NCI-H2227 treated with DMSO at 0.1 percent for 48 hours (cell line): ENCODE measurements at regions not wholly inside any gene's neighbourhood (a gene's known extent, or its start where the extent isn't known, plus 50 kb on each side); places are given as distances from the start of the nearest gene placed in this dataset.

Experiments
- DNase-seq: peaks from one replicate; lab custom pipeline; 2025; lab: John Stamatoyannopoulos, UW

DNA sequence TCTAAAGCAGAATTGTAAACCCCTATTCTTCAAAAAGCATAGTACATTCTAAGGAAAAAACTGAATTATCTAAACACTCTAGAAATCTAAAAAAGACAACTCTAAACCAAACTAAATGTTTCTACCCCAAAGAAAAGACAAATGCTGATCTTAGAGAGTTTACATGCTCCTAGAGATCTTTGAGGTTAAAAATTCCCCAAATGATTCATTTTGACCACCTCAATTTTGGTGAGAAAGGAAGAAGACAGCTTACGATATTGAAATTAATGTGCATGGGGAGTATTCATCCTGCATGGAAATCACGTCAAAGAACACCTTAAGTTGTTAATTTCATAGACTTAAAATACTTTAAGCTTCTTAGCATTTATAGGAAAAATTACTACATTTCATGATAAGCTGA is 377.8 kb upstream of the RUNX1 start:
- DNase-seq = no peak

DNA sequence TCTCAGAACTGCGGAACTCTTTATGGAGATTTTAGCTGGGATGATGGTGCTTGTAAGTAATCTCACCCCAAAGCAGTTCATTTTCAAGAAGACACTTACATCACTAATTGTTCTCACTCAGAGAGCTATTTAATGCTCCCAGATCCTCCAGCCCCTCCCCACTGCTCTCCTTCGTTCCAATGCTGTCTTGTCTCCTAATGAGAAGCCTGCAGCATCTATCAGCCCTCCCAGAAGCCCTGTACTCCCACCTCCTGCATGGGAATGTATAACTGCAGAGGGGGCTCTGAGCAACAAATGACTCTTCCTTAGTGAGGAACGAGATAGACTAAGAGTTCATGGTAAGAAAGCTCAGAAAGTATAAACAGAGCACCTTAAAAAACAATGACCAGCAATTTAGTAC is 377.4 kb upstream of the RUNX1 start:
- no peak for DNase-seq

DNA sequence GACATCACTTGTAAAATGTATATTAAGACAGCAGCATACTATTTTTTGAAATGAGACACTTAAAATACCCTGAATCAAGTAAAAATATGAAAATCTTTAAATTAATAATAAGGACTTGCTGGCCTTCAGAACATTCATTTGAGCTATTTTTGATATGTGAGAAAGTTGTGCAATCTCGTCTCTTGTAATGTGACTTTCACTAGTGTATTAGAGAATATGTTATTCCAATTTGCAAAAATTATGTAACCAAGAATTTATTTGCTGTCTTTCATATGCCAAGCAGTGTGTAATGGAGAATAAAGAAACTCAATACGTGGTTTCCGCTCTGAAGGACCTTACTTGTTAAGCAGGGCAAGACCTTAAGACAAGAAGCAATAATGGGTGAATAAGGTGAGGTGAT is 375.0 kb upstream of the RUNX1 start:
- no peak for DNase-seq

DNA sequence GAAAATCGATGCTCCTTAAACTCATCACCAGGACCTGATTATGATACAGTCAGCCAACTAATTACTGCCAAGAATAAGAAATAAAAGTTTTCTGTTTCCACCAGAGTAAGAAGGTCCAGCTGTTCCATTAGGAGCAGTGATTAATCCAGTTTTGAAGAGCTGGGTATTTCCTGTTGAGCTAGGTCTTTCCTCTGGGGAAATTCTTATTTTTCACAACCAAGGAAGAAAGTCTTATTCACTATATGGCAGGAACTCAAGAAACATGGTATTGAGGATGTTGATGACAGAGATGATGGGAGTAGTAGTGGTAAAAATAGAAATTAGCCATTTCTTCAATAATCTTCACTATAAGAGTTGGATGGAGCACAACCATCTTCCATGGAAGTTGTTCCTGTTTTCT is 374.6 kb upstream of the RUNX1 start:
- DNase-seq = no peak

DNA sequence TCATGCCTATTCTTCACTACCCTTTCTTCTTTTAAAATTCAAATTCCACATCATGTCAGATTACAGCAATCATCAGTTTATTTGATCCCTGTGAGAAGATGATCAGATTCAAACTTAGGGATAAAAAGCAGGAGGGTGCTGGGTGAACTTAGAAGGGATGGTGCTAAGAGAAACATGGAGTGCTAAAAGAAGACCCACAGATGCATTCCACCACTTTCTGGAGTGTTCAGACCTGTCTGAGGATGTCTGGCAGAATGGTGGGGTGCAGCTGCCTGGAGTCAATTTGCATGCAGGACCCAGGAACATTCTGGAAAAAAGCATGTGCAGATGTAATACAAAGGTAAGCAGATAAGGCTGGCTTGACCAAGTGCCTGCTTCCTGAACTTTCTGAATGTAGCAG is 372.9 kb upstream of the RUNX1 start:
- DNase-seq = no peak

DNA sequence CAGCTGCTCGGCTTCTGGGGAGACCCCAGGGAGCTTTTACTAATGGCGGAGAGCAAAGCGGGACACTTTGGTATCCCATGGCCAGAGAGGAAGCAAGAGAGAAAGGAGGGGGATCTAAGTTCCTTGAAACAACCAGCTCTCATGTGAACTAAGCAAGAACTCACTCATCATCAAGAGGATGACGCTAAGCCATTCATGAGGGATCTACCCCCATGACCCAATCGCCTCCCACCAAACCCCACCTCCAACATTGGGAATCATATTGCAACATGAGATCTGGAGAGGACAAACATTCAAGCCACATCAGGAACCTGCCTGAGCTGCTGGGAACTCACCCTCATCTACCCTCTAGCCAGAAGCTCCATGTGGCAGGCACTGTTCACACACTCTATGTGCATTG is 372.1 kb upstream of the RUNX1 start:
- DNase-seq = no peak

DNA sequence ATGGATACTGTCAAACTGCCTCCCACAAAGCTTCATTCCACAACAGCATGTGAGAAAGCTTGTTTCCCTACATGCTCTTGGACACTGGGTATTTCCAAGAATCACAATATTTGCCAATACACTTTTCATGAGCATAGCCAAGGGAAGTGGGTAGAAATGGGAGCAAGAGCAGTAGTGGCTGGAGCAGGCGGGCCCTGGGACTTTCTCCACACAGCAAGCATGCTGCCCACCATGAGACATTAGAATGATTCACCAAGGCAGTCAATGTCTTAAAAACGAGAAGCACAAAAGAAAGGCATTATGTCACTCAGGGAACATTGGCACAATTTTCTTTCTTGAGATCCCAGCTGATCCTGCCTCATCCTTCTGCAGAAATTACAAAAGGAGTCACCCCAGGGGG is 371.6 kb upstream of the RUNX1 start:
- no peak for DNase-seq

DNA sequence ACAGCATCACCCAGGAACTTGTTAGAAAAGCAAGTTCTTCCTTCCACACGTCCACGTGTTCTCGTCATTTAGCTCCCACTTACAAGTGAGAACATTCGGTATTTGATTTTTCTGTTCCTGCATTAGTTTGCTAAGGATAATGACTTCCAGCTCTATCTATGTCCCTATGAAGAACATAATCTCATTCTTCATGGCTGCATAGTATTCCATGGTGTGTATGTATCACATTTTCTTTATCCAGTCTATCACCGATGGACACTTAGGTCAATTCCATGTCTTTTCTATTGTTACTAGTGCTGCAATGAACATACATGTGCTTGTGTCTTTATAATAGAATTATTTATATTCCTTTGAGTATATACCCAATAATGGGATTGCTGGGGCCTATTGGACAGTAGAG is 368.7 kb upstream of the RUNX1 start:
- DNase-seq = no peak

DNA sequence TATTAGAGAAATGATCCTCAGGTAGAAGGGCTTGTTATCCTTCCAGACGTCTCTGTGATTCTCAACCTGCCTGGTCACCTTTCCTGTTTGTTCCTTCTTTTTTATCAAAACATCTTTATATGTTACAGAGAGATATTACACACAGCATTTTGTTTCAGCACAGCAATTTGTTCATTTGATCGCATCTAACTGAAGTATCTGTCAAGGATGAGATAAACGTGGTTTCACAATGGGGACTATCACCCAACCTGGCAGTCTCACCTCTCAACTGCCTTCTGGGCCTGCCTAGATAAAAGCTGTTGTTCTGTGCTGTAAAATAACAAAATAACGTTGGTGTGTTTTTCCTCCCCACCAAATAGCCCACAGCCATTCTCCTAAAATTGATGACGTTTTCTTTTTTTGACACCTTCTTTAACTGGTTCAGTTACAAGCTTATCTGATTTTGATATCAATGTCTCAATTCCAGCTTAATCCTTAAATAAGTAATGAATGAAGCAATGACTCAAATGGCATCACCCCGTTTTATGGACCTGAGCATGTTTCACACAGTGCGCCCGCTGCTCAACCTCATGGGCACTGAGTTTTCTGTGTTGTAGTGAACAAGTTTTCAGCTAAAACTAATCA is 367.9 kb upstream of the RUNX1 start:
- DNase-seq = no peak

DNA sequence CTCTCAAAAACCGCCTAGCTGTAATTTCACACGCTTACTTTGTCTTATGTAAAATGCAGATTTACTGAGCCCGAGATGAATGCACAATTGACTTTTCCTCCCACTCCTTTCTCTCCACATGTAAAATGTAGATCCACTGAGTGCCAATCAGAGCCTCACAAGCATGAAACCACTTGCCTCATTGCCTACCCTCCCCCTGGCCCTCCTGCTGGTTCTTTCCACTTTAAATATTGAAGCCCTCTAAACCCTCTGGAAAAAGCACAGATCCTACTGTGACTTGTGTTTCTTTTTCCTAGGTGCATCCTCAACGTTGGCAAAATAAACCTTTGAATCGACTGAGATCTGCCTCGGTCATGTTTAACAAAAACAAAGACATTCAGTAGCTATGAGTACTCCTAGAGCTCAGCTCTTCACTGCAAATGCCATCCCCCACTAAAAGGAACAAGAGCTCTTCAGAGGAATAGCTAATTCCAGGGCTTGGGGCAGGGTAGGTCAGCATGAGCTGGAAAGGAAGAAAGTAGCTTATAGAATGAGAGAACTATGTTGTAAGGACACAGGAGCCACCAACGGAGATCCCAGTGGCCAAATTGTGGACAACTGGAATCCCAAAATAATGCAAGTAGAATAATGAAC is 365.5 kb upstream of the RUNX1 start:
- no peak for DNase-seq

DNA sequence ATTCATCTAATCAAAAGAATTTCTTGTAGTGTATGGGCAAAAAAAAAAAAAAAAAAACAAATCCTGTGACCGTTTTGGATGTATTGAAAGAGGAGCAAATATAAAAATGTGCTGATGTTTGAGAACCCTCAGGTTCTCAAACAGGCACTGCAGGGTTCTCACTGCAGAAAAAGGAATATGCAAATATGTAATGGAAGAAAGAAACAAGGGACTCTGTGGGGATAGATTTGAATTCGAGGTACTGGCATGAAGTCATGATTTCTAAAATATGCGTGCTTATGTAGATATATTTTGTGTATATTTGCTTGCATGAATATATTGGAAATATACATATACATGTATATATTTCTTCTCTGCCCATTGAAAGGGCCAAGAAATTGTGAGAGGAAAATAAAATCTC is 365.0 kb upstream of the RUNX1 start:
- no peak for DNase-seq

DNA sequence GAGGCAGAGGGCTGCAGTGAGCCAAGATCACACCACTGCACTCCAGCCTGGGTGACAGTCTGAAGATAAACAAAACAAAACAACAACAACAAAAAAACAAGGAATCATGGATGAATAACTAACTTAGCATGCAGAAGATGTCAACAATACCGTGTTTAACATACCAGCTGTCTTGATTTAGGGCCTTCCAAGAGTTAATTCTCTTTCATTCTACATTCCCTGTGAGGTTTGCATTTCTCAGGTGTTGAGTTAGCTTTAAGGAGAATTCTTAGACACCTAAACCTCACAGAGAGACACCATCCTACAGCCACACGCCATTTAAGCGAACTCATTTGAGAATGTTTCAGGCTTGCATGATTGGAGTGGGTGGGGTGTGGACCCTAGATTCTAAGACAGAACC is 363.1 kb upstream of the RUNX1 start:
- DNase-seq = no peak

DNA sequence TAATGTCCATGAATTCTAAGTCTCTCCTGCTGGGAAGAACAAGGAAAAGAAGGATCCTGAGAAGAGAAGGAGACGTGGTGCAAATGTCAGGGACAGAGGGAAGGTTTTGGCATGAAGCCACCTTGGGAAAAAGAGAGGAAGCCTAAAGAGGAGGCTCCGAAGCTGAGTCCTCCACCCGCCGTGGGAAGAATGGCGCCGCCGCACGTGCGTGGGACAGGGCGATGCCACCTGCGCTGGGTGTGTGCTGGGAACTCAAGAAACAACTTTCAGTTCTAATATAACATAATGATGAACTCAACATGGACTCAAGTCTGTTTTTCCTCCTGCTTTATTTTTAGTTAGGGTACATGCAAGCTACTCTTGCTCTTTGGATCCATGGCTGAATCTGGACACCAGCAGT is 362.3 kb upstream of the RUNX1 start:
- no peak for DNase-seq

DNA sequence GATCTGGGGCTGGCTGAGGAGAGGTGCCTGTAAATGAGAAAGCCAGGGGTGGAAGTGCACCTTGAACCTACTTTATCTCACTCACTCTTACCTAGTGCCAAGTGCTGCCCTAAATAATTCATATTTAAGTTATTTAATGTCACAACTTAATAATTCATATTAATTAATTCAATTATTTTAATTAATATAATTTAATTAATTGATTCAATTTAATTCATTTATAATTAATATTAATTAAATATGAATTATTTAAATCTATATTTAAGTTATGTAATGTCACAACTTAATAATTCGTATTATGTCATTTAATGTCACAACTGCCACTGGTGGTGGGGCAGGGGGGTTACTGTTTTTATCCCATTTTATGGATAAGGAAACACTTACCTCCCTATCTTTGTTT is 361.6 kb upstream of the RUNX1 start:
- no peak for DNase-seq

DNA sequence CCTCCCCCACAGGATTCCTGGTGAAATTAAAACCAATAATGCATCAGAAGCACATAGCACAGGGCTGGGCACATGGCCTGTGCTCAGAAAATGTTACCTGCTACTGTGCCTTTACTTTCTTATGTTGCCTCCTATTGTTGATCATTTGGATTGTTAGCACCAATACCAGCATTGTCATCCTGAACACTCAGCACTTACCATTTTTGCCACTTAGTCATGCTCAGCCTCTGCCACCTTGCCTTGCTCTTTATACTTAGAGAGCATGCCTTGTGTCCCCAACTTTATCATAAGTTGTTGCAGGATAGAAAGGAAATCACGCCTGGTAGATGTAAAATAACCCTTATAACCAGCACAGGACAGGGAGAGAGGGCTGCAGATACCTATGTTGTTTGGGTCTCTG is 361.0 kb upstream of the RUNX1 start:
- no peak for DNase-seq

DNA sequence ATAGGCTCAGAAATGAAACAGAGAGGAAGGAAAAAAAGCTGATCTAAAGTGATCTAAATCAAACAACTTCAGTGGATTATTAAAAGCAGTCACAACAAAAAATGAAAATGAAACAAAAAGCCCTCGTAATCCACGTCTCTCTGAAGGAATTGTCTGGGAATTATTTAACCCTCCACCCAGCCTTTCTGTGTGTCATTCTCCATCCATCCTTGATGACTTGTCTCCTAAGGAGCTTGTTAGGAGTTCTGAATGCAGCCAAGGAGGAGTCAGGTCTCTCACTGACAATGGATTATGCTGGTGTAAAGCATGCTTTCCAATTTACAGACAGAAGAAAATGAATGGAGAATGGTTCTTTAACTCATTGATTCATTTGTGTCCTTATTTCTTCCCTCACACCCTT is 359.3 kb upstream of the RUNX1 start:
- no peak for DNase-seq

DNA sequence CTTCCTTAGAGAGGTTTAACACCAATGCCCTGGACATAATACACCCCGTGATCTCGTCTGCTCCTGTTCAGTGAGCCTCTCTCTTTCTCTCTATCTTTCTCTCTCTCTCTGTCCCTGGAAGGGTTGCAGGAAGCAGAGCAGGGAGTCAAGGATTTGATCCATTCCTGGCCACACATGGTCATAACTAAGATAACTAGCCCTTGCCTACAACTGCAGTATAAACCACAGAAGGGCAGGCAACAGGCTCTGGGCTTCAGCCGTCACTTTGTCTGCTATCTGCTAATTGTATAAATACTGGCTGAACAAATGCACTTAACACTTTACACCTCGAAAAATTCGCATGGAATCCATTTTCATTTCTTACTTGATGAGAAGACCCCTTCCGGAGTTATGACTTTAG is 357.5 kb upstream of the RUNX1 start:
- no peak for DNase-seq

DNA sequence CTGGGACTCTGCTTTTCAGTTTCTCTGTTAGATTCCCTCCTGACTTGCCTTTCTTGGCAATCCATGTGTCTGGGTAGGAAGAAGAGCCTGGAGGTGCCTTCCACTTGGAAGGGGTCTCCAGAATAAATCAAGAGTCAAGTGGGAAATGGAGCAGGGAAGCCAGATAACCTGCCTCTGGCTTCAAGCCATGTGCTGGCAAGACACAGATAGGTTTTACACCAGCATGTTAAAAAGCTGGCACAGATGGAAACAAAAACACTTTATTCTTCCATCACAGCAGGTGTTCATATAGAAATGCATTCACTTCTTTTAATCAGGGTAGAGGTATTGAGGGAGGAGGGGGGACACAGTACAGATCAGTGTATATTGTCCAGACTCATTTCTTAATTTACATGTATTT is 356.9 kb upstream of the RUNX1 start:
- DNase-seq = no peak

DNA sequence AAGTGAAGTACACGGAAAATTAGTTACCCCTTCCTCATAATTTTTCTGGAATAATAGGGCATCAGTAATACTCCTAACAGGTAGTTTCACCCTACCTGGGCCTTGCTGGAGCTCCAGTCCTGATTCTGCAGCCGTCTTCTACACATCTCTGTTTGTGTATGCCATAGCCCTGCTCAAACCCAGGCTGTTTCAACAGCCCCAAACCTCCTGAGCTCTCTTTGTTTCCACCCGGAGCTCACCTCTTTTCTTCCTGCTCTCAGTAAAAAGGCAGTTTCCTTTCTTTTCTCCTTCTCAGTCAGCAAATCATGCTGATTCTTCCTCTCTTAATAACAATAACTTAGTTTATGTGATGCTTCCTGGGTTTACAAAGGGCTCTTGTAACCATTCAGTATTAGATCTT is 355.1 kb upstream of the RUNX1 start:
- DNase-seq = no peak

DNA sequence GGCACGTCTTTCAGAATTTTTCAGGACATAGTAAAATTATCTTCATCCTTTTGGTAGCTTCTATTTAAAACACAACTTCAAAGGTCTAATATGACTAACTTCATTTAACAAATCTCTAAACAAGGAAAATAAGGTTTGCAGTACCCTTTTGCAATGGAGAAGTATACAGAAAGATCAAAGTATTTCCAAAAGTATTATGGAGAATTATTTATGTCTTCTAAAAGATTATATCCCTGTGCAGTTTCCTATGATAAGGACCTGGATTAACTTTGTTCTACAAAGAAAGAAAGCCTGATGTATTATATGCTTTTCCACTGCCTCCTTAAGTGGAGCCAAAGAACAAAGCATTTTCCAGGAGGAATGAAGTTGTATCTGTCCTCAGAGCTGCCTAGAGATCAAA is 353.0 kb upstream of the RUNX1 start:
- DNase-seq = no peak

DNA sequence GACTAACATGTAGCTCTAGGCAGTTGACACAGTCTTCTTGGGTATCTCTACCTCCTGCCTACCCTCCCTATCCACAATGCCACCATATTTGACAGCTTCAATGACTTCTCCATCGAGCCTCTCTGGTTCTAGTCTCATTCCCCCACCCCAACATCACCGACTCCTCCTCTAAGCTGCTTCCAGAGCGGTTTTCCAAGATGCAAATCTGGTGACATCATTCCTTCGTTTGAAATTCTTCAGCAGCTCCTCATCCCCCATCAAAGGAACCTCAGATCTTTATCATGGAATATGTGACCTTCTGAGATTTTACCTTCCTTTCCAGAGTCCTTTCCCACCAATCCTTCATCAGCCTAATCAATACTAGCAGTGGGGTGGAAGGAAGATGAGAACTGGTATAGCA is 352.4 kb upstream of the RUNX1 start:
- DNase-seq = no peak

DNA sequence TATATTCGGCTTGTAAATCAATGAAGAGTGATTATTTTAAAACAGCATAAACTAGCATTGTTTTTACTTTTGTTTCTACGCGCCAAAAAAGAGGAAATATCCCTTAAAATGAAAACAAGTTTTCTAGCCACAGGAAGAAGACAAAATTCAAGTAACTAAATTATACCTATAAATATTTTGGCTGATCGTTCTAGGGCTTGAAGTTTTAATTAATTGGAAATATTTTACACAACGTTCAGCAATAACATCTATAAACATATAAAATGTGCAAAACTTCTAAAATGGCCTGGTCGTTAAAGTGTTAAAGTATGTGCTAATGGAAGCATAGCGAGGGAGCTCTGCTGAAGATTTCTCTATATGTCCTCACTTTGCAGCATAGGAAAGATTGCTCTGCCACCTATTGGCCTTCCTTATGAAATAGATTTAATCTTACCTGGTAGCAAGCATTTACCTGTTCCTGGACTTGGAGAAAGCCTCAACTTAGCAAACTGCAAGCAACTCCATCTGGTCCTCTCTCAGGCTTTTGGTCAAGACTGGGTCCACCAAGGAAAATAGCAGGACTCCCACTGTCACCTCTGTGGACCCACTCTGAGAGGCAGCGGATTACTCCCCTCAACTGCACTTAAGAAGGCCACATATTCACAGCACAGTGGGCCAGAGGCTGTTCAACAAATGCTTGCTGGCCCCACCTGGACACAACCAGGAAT is 351.3 kb upstream of the RUNX1 start:
- DNase-seq = no peak

DNA sequence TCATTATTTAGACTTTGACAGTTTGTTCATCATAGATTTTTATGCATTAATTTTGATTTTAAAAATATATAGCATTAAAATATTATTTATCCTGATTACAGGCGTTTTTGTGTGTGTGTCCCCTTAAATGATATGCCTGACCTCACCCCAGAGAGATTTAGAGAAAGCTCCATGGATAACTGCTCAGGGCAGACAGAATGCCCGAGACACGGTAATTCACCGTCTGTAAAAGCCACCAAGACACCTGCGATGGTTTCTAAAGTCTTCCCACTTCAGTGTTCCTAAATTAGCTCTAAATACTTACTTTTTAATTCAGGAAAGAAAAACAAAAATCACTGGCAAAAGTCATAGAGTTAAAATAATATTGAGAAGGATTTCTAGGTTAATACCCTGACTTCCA is 350.6 kb upstream of the RUNX1 start:
- DNase-seq = no peak

DNA sequence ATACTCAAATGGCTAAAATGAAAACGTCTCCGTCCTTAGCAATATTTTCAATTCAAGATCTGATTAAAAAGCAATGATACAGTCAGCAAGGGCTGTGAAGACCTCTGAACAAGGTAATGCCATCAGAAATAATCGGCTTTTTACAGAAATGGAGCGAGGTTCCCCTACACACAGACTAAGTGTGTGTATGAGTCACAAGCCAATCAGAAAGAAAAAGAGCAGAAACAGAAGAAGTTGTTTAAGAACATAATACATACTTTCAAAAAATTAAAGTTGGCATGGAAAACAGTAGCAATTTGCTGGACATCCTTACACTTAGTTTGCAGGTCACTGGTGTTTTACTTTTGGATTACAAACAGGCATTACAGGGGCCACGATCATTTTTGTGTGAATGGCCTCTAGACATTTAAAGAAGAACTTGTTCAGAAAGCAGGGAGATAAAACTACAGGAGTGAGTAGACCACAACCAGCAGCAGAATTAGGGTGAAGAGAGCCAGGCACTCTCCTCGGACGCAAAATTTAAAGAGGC is 350.0 kb upstream of the RUNX1 start:
- no peak for DNase-seq
